Activated T-cell treated with anti-CD3 and anti-CD28 coated beads, Interleukin-2, amount 50 U/mL, for 1 hour (primary cell): ENCODE measurements at regions not wholly inside any gene's neighbourhood (a gene's known extent, or its start where the extent isn't known, plus 50 kb on each side); places are given as distances from the start of the nearest gene placed in this dataset.
A peak's percentile ranks its signal among the peaks of the same experiment; 100 is the strongest.
"Not testable (repeated sequence)": the region's sequence is repeated elsewhere in the genome, so short reads cannot be mapped to it uniquely, and the experiment has no call there.

Source experiments
- DNase-seq: peaks from one replicate; pipeline ENCODE4 v3.0.0-alpha.2; 2020

GRCh38 chrX:54615109-54615508 lies 85.1 kb downstream of the GNL3L start:
- no peak for DNase-seq

- DNase-seq, result no peak
These were observed 103.6 kb downstream of the GNL3L start for GRCh38 chrX:54633641-54634040.

GRCh38 chrX:54639018-54639345 lies 109.0 kb downstream of the GNL3L start:
- no peak for DNase-seq

- DNase-seq, result peak; percentile 86
These were observed 109.5 kb downstream of the GNL3L start for GRCh38 chrX:54639346-54640102.

GRCh38 chrX:54640103-54640690 lies 110.2 kb downstream of the GNL3L start:
- DNase-seq, result no peak

- no peak for DNase-seq
These were observed 110.7 kb downstream of the GNL3L start for GRCh38 chrX:54640736-54641135.

- DNase-seq, result no peak
These were observed 111.5 kb downstream of the GNL3L start for GRCh38 chrX:54641530-54641929.

- not testable (repeated sequence) for DNase-seq
These were observed 117.6 kb downstream of the GNL3L start for GRCh38 chrX:54647607-54648006.

GRCh38 chrX:54659547-54659946 lies 129.5 kb downstream of the GNL3L start:
- no peak for DNase-seq

GRCh38 chrX:54675762-54676161 lies 122.3 kb downstream of the ITIH6 start:
- no peak for DNase-seq

GRCh38 chrX:54695231-54695630 lies 102.8 kb downstream of the ITIH6 start:
- no peak for DNase-seq

- no peak for DNase-seq
These were observed 102.1 kb downstream of the ITIH6 start for GRCh38 chrX:54695816-54696487.
